Effector memory CD4-positive, alpha-beta T cell (primary cell): ENCODE measurements at regions not wholly inside any gene's neighbourhood (a gene's known extent, or its start where the extent isn't known, plus 50 kb on each side); places are given as distances from the start of the nearest gene placed in this dataset.

Experiments
- DNase-seq, 3 donors: peaks; one replicate each; pipeline ENCODE4 v3.0.0-alpha.2; 2020
- H3K27ac ChIP-seq: 2 replicates; pipeline ENCODE4 v1.7.0; 2013; ENCODE audit warnings: mild to moderate bottlenecking, low read length, moderate library complexity; ENCODE audit not compliant: insufficient read depth, poor library complexity, severe bottlenecking
- H3K27me3 ChIP-seq: replicated peaks from 2 replicates; pipeline ENCODE4 v1.7.0; 2013; ENCODE audit warnings: mild to moderate bottlenecking, low read length; ENCODE audit not compliant: insufficient read depth, control insufficient read depth, poor library complexity, severe bottlenecking
- H3K36me3 ChIP-seq: 2 replicates; pipeline ENCODE4 v1.7.0; 2013; ENCODE audit warnings: mild to moderate bottlenecking, low read length, moderate library complexity; ENCODE audit not compliant: control insufficient read depth, insufficient read depth
- H3K4me1 ChIP-seq: 2 replicates; pipeline ENCODE4 v1.7.0; 2013; ENCODE audit warnings: low read length, mild to moderate bottlenecking; ENCODE audit not compliant: control insufficient read depth, insufficient read depth, poor library complexity, severe bottlenecking
- H3K4me3 ChIP-seq: 2 replicates; pipeline ENCODE4 v1.7.0; 2013; ENCODE audit warnings: low read length, low read depth, mild to moderate bottlenecking; ENCODE audit not compliant: insufficient read depth, poor library complexity, severe bottlenecking
- H3K9me3 ChIP-seq: 2 replicates; pipeline ENCODE4 v1.7.0; 2013; ENCODE audit warnings: mild to moderate bottlenecking, low read length, moderate library complexity; ENCODE audit not compliant: control insufficient read depth

DNA sequence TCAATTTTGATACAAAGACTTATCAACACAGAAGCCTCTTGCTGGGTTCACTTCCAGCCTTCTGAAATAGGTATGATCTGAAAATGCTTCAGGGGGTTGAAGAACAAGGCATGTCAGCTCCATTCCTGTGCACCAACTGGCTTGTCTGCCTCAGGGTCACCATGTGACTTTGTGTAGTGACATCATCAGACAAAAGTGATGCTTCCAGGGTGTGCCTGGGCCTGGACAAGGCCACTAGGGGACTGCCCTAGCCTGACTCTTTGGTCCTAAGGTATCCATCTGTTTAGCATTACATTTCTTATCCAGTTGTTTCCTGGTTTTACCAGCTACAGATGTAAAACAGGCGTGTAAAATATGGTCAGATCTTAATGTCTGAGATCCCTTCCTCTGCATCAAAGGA is 155.6 kb downstream of the CAND1 start:
- Histone ChIP-seq H3K4me3 (no peak overlapping the region), H3K9me3 (no peaks in the 10 kb centered on the region)
- DNase-seq, result no peak

DNA sequence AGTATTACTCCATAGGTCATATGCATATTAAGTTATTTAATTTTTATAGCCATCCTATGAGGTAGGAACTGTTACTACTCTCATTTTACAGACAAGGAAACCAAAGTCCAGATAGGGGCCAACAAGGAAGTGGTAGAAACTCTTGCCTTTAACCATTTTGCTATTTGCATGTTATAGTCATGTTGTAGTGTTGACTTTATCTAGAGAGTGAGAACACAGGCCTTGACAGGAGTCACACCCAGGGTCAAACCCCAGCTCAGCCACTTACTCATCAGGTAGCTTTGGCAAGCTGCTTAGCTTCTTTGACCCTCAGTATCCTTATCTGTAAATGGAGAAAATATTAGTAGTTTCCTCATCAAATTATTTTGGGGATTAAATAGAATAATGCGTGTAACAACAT is 156.2 kb downstream of the CAND1 start:
- DNase-seq, result no peak
- Histone ChIP-seq H3K36me3 (no peaks in the 10 kb centered on the region), H3K27me3 (no peaks in the 10 kb centered on the region), H3K4me1 (no peaks in the 10 kb centered on the region), H3K27ac (no peak overlapping the region), H3K9me3 (no peaks in the 10 kb centered on the region), H3K4me3 (no peak overlapping the region)

More for the DNA sequence above, 155.6 kb downstream of the CAND1 start:
- H3K27ac ChIP-seq, result no peak overlapping the region
- H3K36me3 ChIP-seq, result no peaks in the 10 kb centered on the region
- no peaks in the 10 kb centered on the region for H3K27me3 ChIP-seq
- no peaks in the 10 kb centered on the region for H3K4me1 ChIP-seq

DNA sequence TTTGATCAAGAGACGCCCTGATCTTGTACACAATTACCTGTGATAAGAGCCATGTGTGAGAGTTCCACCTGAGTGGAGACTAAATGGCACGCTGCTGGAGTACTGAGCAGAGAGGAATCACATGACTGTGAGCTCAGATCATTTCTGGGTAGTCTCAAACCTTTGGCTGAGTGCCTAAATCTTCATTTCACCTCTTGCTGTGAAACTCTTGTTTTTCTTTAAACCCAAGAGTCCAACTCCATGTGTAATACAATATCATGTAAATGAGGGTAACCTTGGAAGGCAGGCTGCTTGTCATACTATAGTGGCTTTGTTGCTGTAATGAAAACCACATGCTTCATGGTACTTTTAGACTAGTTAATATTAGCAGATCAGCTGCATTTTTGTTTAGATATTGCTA is 156.9 kb downstream of the CAND1 start:
- no peak for DNase-seq
- Histone ChIP-seq H3K4me1 (no peaks in the 10 kb centered on the region), H3K27ac (no peak overlapping the region), H3K27me3 (no peaks in the 10 kb centered on the region), H3K36me3 (no peaks in the 10 kb centered on the region), H3K9me3 (no peaks in the 10 kb centered on the region), H3K4me3 (no peak overlapping the region)

DNA sequence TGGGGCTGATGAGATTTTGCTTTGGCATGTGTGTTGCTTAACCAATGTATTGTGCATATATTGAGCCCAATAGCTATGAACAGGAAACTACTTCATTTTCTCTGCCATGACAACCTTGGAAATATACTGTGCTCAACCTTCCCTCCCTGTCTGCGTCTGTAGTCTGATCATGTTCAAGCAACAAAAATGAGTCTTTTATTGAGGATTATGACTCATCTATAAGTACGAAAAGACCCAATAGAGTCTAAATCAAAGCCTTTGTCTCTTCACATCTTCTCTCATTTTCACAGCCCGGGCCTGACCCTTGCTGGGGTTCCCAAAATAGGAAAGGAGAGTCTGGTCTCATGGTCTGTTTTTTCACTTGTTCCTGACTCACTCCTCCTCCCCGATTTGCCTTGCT is 158.2 kb downstream of the CAND1 start:
- no peaks in the 10 kb centered on the region for H3K4me1 ChIP-seq
- no peak for DNase-seq
- no peaks in the 10 kb centered on the region for H3K9me3 ChIP-seq

DNA sequence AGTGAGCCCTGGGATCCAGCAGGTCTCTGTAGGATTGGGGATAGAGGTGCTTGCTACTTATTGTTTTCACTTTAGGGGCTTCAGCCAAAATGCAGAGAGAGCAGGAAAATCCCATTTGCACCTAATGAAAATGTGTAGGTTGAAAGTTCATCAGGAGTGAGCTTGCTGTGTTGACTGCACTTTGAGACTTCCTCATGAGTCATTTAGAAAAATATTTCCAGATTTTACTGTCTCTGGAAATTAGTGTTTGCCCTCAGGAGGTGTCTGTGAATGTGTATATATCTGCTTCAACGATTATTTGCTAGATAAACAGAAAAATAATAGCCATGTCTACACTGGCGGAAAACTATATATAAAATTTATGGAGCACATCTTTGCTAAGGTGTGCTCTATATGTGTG is 159.3 kb downstream of the CAND1 start:
- H3K36me3 ChIP-seq, result no peaks in the 10 kb centered on the region
- no peak overlapping the region for H3K4me3 ChIP-seq
- no peak for DNase-seq
- no peaks in the 10 kb centered on the region for H3K27me3 ChIP-seq
- no peak overlapping the region for H3K27ac ChIP-seq
- H3K4me1 ChIP-seq, result no peaks in the 10 kb centered on the region
- H3K9me3 ChIP-seq, result no peaks in the 10 kb centered on the region

More for the DNA sequence above, 158.2 kb downstream of the CAND1 start:
- no peak overlapping the region for H3K4me3 ChIP-seq
- no peaks in the 10 kb centered on the region for H3K27me3 ChIP-seq
- H3K36me3 ChIP-seq, result no peaks in the 10 kb centered on the region
- H3K27ac ChIP-seq, result no peak overlapping the region

DNA sequence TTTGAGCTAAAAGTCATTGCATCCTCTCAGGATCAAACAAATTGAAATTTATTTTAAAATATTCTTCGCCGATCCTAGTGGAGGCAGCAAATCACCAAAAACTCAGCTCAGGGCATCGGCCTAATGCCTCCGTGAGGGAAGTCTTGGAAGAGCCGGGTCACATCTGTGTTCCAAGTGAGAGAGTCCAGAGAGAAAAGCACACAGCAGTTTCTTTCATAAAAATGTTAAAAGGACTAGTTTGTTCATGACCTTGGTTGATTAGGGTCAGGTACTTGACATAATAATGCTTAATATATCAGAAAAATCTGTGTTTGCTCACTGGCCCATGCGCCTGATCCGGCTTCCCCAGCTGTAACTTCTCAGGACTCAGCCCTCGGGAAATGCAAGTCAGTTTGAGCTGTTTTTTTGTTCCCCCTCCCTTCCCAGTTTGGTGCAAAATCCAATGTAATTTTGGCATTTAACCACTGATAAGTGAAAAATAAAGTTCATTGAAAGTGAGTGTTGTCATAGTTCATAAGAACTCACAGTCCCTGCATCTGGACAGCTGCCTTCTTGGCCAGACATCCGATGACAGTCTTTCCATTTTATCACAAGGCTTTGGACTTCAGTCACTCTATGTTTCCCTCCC is 161.7 kb downstream of the CAND1 start:
- H3K4me1 ChIP-seq, result no peaks in the 10 kb centered on the region
- no peaks in the 10 kb centered on the region for H3K9me3 ChIP-seq
- no peaks in the 10 kb centered on the region for H3K36me3 ChIP-seq
- no peak overlapping the region for H3K27ac ChIP-seq
- no peak for DNase-seq
- H3K4me3 ChIP-seq, result no peak overlapping the region
- no peaks in the 10 kb centered on the region for H3K27me3 ChIP-seq

DNA sequence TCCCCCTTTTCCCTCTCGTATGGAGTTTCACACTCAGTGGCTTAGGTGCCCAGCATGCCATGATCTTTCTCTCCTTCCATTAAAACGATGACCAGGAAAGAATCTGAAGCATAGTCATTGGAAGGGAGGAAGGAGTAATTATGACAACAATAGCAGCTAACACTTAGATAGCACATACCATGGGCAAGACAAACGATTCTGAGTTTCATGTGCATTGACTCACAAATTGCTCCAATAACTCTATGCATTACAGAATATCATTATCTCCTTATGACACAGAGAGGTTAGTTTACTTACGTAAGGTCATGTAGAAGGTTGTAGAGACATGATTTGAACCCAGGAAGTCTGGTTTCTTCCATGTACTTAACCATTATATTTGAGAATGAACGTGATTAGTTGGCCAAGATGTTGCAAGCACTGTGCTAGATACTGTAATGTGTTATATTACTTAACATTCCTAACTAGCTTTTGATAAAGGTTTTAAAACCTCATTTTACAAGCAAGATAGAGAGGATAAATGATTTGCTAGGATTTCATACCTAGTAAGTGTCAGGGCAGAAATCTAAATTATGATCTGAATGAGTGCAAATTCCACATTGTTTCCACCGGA is 162.4 kb downstream of the CAND1 start:
- H3K27ac ChIP-seq, result no peak overlapping the region
- H3K9me3 ChIP-seq, result no peaks in the 10 kb centered on the region
- H3K4me3 ChIP-seq, result no peak overlapping the region
- H3K36me3 ChIP-seq, result no peaks in the 10 kb centered on the region
- H3K4me1 ChIP-seq, result no peaks in the 10 kb centered on the region
- H3K27me3 ChIP-seq, result no peaks in the 10 kb centered on the region
- no peak for DNase-seq

DNA sequence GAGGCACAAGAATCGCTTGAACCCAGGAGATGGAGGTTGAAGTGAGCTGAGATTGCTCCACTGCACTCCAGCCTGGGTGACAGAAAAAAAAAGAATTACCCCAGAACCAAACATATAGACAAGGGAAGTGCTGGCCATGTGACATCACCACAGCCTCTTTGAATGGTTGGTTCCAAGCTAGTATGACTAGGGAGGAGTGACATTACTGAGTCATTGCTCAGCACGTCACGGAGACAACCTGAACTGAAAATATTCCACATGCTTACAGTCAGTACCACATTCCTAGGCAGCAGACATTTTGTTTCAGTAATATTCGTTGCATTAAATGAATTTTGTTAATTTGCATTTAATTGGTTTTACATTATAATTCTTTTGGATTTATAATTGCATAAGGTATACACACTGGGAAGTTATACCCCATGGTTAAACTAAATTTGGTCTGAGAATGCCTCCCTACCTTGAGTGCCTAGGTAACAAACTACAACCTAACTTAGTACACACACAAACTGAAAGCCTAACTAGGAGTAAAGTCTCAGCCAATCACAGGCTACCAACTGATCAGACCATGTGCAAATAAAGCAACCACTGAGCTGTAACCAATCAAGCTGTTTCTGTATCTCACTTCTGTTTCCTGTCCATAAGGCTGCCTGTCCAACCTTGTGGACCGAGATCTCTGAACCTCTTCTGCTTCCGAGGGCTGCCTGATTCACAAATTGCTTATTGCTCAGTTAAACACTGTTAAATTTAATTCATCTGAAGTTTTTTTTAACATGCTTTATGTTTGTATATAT is 164.4 kb downstream of the CAND1 start:
- H3K27ac ChIP-seq, result no peak overlapping the region
- no peaks in the 10 kb centered on the region for H3K36me3 ChIP-seq
- H3K4me1 ChIP-seq, result no peaks in the 10 kb centered on the region
- H3K9me3 ChIP-seq, result no peaks in the 10 kb centered on the region
- no peak overlapping the region for H3K4me3 ChIP-seq
- H3K27me3 ChIP-seq, result no peaks in the 10 kb centered on the region
- no peak for DNase-seq

DNA sequence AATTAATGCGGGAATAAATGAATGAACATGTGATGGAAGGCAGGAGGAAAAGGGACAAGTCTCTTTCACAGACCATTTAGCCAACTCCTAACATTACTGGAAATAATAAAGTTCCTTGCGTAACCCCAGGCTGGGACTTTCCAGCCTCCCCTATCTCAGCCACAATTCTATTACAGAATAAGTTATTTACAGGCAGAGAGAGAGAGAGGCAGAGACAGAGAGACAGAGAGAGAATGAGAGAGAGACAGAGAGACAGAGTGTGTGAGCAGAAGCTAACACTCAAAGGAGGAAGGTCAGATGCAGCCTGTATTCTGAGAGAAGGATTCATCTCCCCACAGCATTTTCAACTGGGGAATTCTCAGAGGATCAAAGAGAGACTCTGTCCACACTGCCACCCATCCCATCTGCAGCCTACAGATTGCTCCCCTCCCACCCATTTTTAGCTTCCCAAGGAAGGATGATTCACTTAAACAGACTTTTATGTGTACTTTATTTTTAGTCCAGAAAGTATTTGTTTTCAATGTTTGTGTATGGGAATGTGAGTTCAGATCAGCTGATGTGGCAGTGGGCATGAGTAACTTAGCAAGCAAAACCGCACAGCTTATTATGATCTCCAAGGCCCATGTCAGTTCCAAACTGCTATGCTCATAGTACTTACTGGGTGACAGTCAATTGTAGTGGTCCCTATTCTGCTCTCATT is 165.7 kb downstream of the CAND1 start:
- Histone ChIP-seq H3K27me3 (no peaks in the 10 kb centered on the region), H3K4me3 (no peak overlapping the region), H3K27ac (no peak overlapping the region), H3K36me3 (no peaks in the 10 kb centered on the region), H3K9me3 (no peaks in the 10 kb centered on the region), H3K4me1 (no peaks in the 10 kb centered on the region)
- DNase-seq, result no peak

DNA sequence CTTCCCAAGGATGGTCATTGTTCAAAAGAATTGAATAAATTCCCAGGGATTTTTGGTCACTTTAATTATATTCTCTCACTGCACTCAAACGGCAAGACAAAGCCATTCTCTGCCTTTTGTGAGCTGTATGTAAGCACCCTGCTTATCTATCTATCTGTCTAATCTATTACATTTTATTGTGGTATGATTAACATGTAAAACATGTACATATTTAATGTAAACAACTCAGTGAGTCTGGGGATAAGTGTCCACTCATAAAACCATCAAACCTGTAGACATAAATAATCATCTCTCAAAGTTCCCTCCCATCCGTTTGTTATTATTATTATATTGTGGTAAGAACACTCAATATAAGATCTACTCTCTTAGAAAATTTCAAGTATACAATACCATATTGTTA is 167.1 kb downstream of the CAND1 start:
- Histone ChIP-seq H3K4me1 (peaks cover 1% of the 10 kb centered on the region), H3K4me3 (no peak overlapping the region), H3K27ac (no peak overlapping the region), H3K27me3 (no peaks in the 10 kb centered on the region), H3K9me3 (no peaks in the 10 kb centered on the region), H3K36me3 (no peaks in the 10 kb centered on the region)
- no peak for DNase-seq
